NT2/D1 (cell line): ENCODE measurements at regions not wholly inside any gene's neighbourhood (a gene's known extent, or its start where the extent isn't known, plus 50 kb on each side); places are given as distances from the start of the nearest gene placed in this dataset.

Experiments
- DNase-seq: peaks from one replicate; pipeline ENCODE4 v3.0.0-alpha.2; 2011; ENCODE audit warnings: low read depth, low spot score
- H3K27me3 ChIP-seq: 2 replicates; pipeline ENCODE4 v1.6.0; 2011; ENCODE audit warnings: mild to moderate bottlenecking; ENCODE audit not compliant: insufficient read length, insufficient read depth
- H3K36me3 ChIP-seq: 2 replicates; pipeline ENCODE4 v1.6.1; 2011; ENCODE audit warnings: mild to moderate bottlenecking, low read length, mixed read lengths; ENCODE audit not compliant: insufficient read depth, insufficient read length
- H3K4me1 ChIP-seq: 2 replicates; pipeline ENCODE4 v1.5.1; 2011; ENCODE audit not compliant: insufficient read depth, insufficient read length
- H3K4me3 ChIP-seq: 2 replicates; pipeline ENCODE4 v1.5.1; 2011; ENCODE audit warnings: low read depth; ENCODE audit not compliant: insufficient read length
- H3K9ac ChIP-seq: 2 replicates; pipeline ENCODE4 v1.6.0; 2011; ENCODE audit warnings: low read depth; ENCODE audit not compliant: insufficient read length
- H3K9me3 ChIP-seq: 2 replicates; pipeline ENCODE4 v1.5.1; 2011; ENCODE audit warnings: mild to moderate bottlenecking, low read length; ENCODE audit not compliant: insufficient read depth
- SUZ12 ChIP-seq: IDR thresholded peaks from 2 replicates; pipeline ENCODE4 v1.6.1; 2011; ENCODE audit not compliant: insufficient read length, insufficient read depth; ENCODE audit errors: extremely low read depth
- YY1 ChIP-seq: IDR thresholded peaks from 2 replicates; pipeline ENCODE4 v1.6.1; 2011; ENCODE audit not compliant: insufficient read length, insufficient read depth
- ZNF274 ChIP-seq: IDR thresholded peaks from 2 replicates; pipeline ENCODE4 v1.6.1; 2011; ENCODE audit warnings: mild to moderate bottlenecking, low read depth, low read length

DNA sequence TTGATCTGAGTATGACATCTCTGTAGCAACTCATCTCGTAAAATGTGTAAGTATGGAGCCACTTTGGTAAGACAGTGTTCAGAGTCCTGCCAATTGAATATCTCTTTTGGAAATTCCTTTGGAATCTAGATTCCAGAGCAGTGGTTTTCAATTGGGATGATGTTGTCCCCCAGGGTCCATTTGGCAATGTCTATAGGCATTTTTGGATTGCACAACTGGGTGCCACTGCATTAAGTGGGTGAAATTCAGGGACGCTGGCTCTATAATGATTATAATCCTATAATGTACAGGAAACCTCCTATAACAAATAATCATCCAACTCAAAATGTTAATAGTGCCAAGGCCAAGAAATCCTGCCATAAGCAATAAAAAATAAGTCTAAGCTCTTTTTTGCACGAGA lies 404.8 kb upstream of the RAG2 start:
- TF ChIP-seq YY1 (no peak), ZNF274 (no peak), SUZ12 (no peak)
- H3K9ac ChIP-seq, result no peak overlapping the region
- no peaks in the 10 kb centered on the region for H3K36me3 ChIP-seq
- no peaks in the 10 kb centered on the region for H3K9me3 ChIP-seq
- no peaks in the 10 kb centered on the region for H3K27me3 ChIP-seq
- no peaks in the 10 kb centered on the region for H3K4me1 ChIP-seq
- no peak overlapping the region for H3K4me3 ChIP-seq
- no peak for DNase-seq

DNA sequence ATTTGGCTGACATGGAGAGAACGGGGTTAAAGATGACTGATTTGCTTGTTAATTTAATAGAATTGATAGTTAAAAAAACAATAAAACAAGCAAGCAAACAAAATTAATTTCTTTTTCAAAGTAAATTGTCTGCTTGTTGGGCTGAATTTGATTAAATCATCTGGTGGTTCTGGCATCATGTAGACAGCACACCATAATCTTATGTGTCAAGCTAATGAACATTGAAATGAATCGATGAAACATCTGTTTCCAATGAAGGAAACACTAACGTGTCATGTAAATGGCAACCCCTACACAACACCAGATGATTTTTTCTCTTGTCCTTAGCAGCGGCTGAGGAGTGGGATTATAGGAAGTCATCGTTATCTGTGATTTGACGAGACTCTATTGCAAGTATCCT lies 399.6 kb upstream of the RAG2 start:
- no peak overlapping the region for H3K9ac ChIP-seq
- no peak for TF ChIP-seq YY1
- TF ChIP-seq ZNF274, result no peak
- TF ChIP-seq SUZ12, result no peak

DNA sequence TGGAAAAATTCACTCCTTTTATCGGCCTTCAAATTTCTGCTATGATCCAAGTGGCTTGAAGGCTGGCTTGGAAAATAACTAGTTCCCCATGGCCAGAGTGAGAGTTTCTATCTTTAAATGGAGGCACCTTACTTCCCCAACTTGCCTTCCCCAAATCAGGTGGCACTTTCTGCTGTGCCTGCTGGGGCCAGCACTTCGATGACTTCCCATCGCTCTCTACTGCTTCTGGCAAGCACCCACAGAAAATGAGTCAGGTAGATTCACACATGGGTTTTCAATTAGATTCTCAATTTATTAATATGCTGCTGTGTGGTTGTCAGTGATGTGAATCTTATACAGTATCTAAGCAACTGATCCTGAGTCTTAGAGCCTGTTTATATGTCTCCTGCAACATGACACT lies 398.8 kb upstream of the RAG2 start:
- no peak for DNase-seq
- Histone ChIP-seq H3K9ac (no peak overlapping the region), H3K4me1 (no peaks in the 10 kb centered on the region), H3K36me3 (no peaks in the 10 kb centered on the region), H3K4me3 (no peak overlapping the region), H3K9me3 (no peaks in the 10 kb centered on the region), H3K27me3 (no peaks in the 10 kb centered on the region)
- TF ChIP-seq SUZ12 (no peak), YY1 (no peak)

More for the DNA sequence above, 399.6 kb upstream of the RAG2 start:
- Histone ChIP-seq H3K9me3 (no peaks in the 10 kb centered on the region), H3K4me1 (no peaks in the 10 kb centered on the region), H3K4me3 (no peak overlapping the region), H3K27me3 (no peaks in the 10 kb centered on the region), H3K36me3 (no peaks in the 10 kb centered on the region)
- no peak for DNase-seq

DNA sequence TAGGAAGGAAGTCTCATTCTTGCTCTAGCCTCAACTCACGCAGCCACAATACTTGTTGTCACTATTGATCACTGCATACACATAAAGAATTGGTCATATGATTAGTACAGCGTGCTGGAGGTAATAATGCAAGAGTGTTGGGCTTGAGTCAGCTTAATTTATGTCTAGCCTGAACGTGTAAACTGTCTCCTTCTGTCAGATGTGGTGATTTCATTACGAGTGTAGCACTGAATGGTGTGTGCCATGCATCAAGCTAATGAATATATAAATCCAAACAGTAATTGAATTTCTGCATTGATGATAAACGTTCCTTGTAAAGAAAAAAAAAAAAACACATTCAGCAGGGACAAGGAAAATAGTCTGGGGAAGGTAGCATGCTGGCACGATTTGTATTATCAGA lies 396.2 kb upstream of the RAG2 start:
- Histone ChIP-seq H3K4me3 (no peak overlapping the region), H3K36me3 (no peaks in the 10 kb centered on the region), H3K9ac (no peak overlapping the region), H3K4me1 (no peaks in the 10 kb centered on the region), H3K9me3 (no peaks in the 10 kb centered on the region), H3K27me3 (no peaks in the 10 kb centered on the region)
- TF ChIP-seq YY1, result no peak
- TF ChIP-seq ZNF274, result no peak
- TF ChIP-seq SUZ12, result no peak
- no peak for DNase-seq

DNA sequence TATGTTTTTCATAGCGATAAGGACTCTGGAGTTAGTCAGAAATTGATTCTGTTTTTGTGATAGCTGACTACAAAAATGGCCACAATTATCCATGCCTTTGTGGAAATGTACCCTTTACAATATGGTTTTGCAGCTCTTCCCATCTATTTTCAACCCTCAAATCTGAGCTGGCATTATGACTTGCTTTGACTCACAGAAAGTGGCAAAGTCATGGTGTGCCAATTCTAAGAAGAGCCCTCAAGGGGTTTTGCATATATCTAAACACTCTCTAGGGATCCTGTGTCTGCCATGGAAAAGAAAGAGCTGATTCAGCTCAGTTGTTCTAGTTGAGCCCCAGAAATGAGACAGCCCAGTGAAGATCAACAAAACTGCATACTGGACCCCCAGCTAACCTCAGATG lies 390.5 kb upstream of the RAG2 start:
- Histone ChIP-seq H3K4me3 (no peak overlapping the region), H3K27me3 (no peaks in the 10 kb centered on the region), H3K36me3 (no peaks in the 10 kb centered on the region), H3K9me3 (0 out of 2 replicates have a peak, but pooled peaks cover 9% of the 10 kb centered on the region), H3K4me1 (no peaks in the 10 kb centered on the region), H3K9ac (no peak overlapping the region)
- no peak for DNase-seq
- TF ChIP-seq ZNF274, result no peak
- no peak for TF ChIP-seq YY1
- TF ChIP-seq SUZ12, result no peak

DNA sequence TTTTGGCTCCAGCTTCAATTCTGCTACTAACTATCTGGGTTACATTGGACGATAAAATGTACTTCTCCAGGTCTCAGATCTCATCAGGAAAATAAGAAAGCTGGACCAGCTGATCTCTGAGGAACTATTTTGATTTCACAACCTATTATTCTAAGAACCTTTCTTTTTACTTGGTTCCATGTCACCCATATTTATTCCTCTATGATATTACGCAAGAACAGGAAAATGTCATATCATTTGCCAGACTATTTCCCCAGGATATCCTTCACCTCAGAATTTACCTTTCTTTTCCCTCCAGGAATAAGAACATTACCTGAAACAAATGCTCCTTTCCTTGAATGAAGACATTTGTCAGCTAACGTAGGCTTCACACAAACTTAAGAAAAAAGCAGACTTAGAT lies 387.5 kb upstream of the RAG2 start:
- Histone ChIP-seq H3K4me1 (no peaks in the 10 kb centered on the region), H3K4me3 (no peak overlapping the region), H3K9me3 (peaks cover 26% of the 10 kb centered on the region), H3K9ac (no peak overlapping the region), H3K27me3 (no peaks in the 10 kb centered on the region), H3K36me3 (no peaks in the 10 kb centered on the region)
- DNase-seq, result no peak
- TF ChIP-seq SUZ12 (no peak), YY1 (no peak), ZNF274 (no peak)

DNA sequence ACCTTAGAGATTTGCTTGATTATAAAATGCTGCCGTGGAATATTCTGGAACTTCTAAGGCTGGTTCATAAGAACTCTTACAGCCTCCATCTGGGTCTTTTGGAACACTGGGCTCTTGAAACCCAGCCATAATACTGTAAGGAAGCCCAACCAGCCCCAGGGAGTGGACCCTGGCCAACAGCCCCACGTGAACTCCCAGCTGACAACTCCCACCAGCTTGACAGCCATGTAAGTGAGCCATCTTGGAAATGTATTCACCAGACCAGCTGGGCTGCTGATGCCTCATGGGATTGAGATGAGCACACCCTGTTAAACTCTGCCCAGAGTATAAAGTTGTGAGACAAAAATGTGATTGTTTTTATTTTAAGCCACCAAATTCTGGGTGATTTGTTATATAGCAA lies 378.7 kb upstream of the RAG2 start:
- H3K9me3 ChIP-seq, result peaks cover 25% of the 10 kb centered on the region
- no peaks in the 10 kb centered on the region for H3K4me1 ChIP-seq
- no peak overlapping the region for H3K4me3 ChIP-seq
- DNase-seq, result no peak
- H3K27me3 ChIP-seq, result no peaks in the 10 kb centered on the region
- TF ChIP-seq SUZ12, result no peak
- no peak for TF ChIP-seq ZNF274
- TF ChIP-seq YY1, result no peak
- H3K36me3 ChIP-seq, result no peaks in the 10 kb centered on the region
- no peak overlapping the region for H3K9ac ChIP-seq

DNA sequence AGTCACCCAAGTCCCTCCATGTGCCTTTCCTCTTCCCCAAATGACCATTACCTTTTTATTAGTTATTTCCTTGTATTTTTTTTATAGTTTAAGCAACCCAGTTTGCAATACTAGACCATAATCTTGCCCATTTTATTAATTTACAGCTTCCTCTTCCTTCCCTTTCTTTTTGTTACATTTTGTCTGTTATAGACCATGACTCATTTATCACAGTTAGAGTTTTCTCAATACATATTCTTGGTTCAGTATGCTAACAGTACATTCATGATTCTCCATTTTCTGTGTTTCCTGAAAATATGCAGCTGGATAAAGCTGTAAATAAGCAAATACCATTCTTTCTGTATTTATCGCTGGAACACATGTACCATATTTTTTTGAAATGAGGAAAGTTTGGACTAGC lies 376.7 kb upstream of the RAG2 start:
- Histone ChIP-seq H3K36me3 (no peaks in the 10 kb centered on the region), H3K4me3 (no peak overlapping the region), H3K27me3 (no peaks in the 10 kb centered on the region), H3K9me3 (peaks cover 11% of the 10 kb centered on the region; the same call in 1 of the 2 replicates), H3K9ac (no peak overlapping the region), H3K4me1 (no peaks in the 10 kb centered on the region)
- DNase-seq, result no peak
- no peak for TF ChIP-seq YY1
